ENCODE measurements at regions not wholly inside any gene's neighbourhood (a gene's known extent, or its start where the extent isn't known, plus 50 kb on each side); places are given as distances from the start of the nearest gene placed in this dataset.

- ChIA-PET POLR2A (no interaction called here), CTCF (no interaction called here)
- DNase-seq (ENCODE audit: extremely low spot score): no peak
- no peak for TF ChIP-seq SP1 (IDR thresholded peaks at IDR 0.05)
- no peak for TF ChIP-seq SUZ12 (IDR thresholded peaks at IDR 0.05)
- no peak for TF ChIP-seq L3MBTL2 (conservative IDR thresholded peaks at IDR 0.05)
- TF ChIP-seq FOXM1 (IDR thresholded peaks at IDR 0.05; ENCODE audit: borderline replicate concordance): no peak
- no peak for TF ChIP-seq ARNT (IDR thresholded peaks at IDR 0.05)
- no peak for TF ChIP-seq FOXA1 (IDR thresholded peaks at IDR 0.05)
- no peak for TF ChIP-seq ZNF384 (IDR thresholded peaks at IDR 0.05)
- no peak for TF ChIP-seq BHLHE40 (IDR thresholded peaks at IDR 0.05; ENCODE audit: borderline replicate concordance)
- TF ChIP-seq LEF1 (IDR thresholded peaks at IDR 0.05; ENCODE audit: borderline replicate concordance): no peak
- TF ChIP-seq TARDBP (IDR thresholded peaks at IDR 0.05): no peak
- no peak for TF ChIP-seq CTBP1 (IDR thresholded peaks at IDR 0.05; ENCODE audit: borderline replicate concordance)
- no peak for TF ChIP-seq PKNOX1 (IDR thresholded peaks at IDR 0.05)
- no peak for TF ChIP-seq HDGF (IDR thresholded peaks at IDR 0.05; ENCODE audit: borderline replicate concordance)
- TF ChIP-seq ELF4 (IDR thresholded peaks at IDR 0.05): no peak
- no peak for TF ChIP-seq FOXK2 (IDR thresholded peaks at IDR 0.05)
- TF ChIP-seq NFRKB (IDR thresholded peaks at IDR 0.05): no peak
These were observed 182.4 kb upstream of the UFM1 start for GRCh38 chr13:38167164-38167822.

- ChIA-PET POLR2A (no interaction called here), CTCF (no interaction called here)
These were observed 183.5 kb upstream of the UFM1 start for GRCh38 chr13:38166116-38166515.

GRCh38 chr13:38160131-38160530 is 189.5 kb upstream of the UFM1 start:
- DNase-seq (ENCODE audit: extremely low spot score): no peak
- ChIA-PET CTCF (no interaction called here), POLR2A (no interaction called here)
- TF ChIP-seq FOXA1 (IDR thresholded peaks at IDR 0.05) (no peak), ARNT (IDR thresholded peaks at IDR 0.05) (no peak), ZNF384 (IDR thresholded peaks at IDR 0.05) (no peak), PKNOX1 (IDR thresholded peaks at IDR 0.05) (no peak), SP1 (IDR thresholded peaks at IDR 0.05) (no peak), CTBP1 (IDR thresholded peaks at IDR 0.05; ENCODE audit: borderline replicate concordance) (no peak), TARDBP (IDR thresholded peaks at IDR 0.05) (no peak), SUZ12 (IDR thresholded peaks at IDR 0.05) (no peak), NFRKB (IDR thresholded peaks at IDR 0.05) (no peak), BHLHE40 (IDR thresholded peaks at IDR 0.05; ENCODE audit: borderline replicate concordance) (no peak), ELF4 (IDR thresholded peaks at IDR 0.05) (no peak), LEF1 (IDR thresholded peaks at IDR 0.05; ENCODE audit: borderline replicate concordance) (no peak), FOXK2 (IDR thresholded peaks at IDR 0.05) (no peak)

More at GRCh38 chr13:38166116-38166515, 183.5 kb upstream of the UFM1 start:
- TF ChIP-seq PKNOX1 (IDR thresholded peaks at IDR 0.05) (no peak), NFRKB (IDR thresholded peaks at IDR 0.05) (no peak), SP1 (IDR thresholded peaks at IDR 0.05) (no peak), TARDBP (IDR thresholded peaks at IDR 0.05) (no peak), L3MBTL2 (conservative IDR thresholded peaks at IDR 0.05) (no peak), SUZ12 (IDR thresholded peaks at IDR 0.05) (no peak), BHLHE40 (IDR thresholded peaks at IDR 0.05; ENCODE audit: borderline replicate concordance) (no peak), ZNF384 (IDR thresholded peaks at IDR 0.05) (no peak), FOXA1 (IDR thresholded peaks at IDR 0.05) (no peak), HDGF (IDR thresholded peaks at IDR 0.05; ENCODE audit: borderline replicate concordance) (no peak)
- no peak for DNase-seq (ENCODE audit: extremely low spot score)

GRCh38 chr13:38159710-38160109 is 189.9 kb upstream of the UFM1 start:
- ChIA-PET CTCF (interaction anchor here (0.6 kb wide), 1 partner anchor 67 kb away, joined by 5 read pairs; no protein-coding TSS in a partner anchor), POLR2A (no interaction called here)
- TF ChIP-seq FOXK2 (IDR thresholded peaks at IDR 0.05) (no peak), ZNF384 (IDR thresholded peaks at IDR 0.05) (no peak), TARDBP (IDR thresholded peaks at IDR 0.05) (no peak), SP1 (IDR thresholded peaks at IDR 0.05) (no peak), ARNT (IDR thresholded peaks at IDR 0.05) (no peak), LEF1 (IDR thresholded peaks at IDR 0.05; ENCODE audit: borderline replicate concordance) (no peak), HDGF (IDR thresholded peaks at IDR 0.05; ENCODE audit: borderline replicate concordance) (no peak), PKNOX1 (IDR thresholded peaks at IDR 0.05) (no peak), FOXM1 (IDR thresholded peaks at IDR 0.05; ENCODE audit: borderline replicate concordance) (no peak), SUZ12 (IDR thresholded peaks at IDR 0.05) (no peak), L3MBTL2 (conservative IDR thresholded peaks at IDR 0.05) (no peak), CTBP1 (IDR thresholded peaks at IDR 0.05; ENCODE audit: borderline replicate concordance) (no peak), ELF4 (IDR thresholded peaks at IDR 0.05) (no peak), NFRKB (IDR thresholded peaks at IDR 0.05) (no peak), BHLHE40 (IDR thresholded peaks at IDR 0.05; ENCODE audit: borderline replicate concordance) (no peak), FOXA1 (IDR thresholded peaks at IDR 0.05) (no peak)
- no peak for DNase-seq (ENCODE audit: extremely low spot score)

- CTCF ChIA-PET: no interaction called here
- POLR2A ChIA-PET: no interaction called here
These were observed 202.6 kb upstream of the UFM1 start for GRCh38 chr13:38147050-38147449.

More at GRCh38 chr13:38147050-38147449, 202.6 kb upstream of the UFM1 start:
- DNase-seq (ENCODE audit: extremely low spot score): no peak
- TF ChIP-seq L3MBTL2 (conservative IDR thresholded peaks at IDR 0.05): no peak
- no peak for TF ChIP-seq FOXK2 (IDR thresholded peaks at IDR 0.05)
- TF ChIP-seq FOXA1 (IDR thresholded peaks at IDR 0.05): no peak
- no peak for TF ChIP-seq HDGF (IDR thresholded peaks at IDR 0.05; ENCODE audit: borderline replicate concordance)

All from HEK293T (cell line).